Nephron progenitor cell (in vitro differentiated cells): ENCODE measurements at regions not wholly inside any gene's neighbourhood (a gene's known extent, or its start where the extent isn't known, plus 50 kb on each side); places are given as distances from the start of the nearest gene placed in this dataset.

Source experiments
- DNase-seq: peaks from one replicate; pipeline ENCODE4 v3.0.0; 2021
- H3K27ac Mint-ChIP-seq: 2 replicates; pipeline ENCODE4 v1.8.0; 2021; ENCODE audit warnings: mild to moderate bottlenecking, moderate library complexity, mixed read lengths
- H3K27me3 Mint-ChIP-seq: 2 replicates; pipeline ENCODE4 v1.8.0; 2021; ENCODE audit warnings: mild to moderate bottlenecking, low read depth, mixed read lengths; ENCODE audit not compliant: poor library complexity
- H3K36me3 Mint-ChIP-seq: 2 replicates; pipeline ENCODE4 v1.8.0; 2021; ENCODE audit warnings: low read depth, mixed read lengths
- H3K4me1 Mint-ChIP-seq: 2 replicates; pipeline ENCODE4 v1.8.0; 2021; ENCODE audit warnings: mixed read lengths
- H3K4me3 Mint-ChIP-seq: 2 replicates; pipeline ENCODE4 v1.8.0; 2021; ENCODE audit warnings: mild to moderate bottlenecking, moderate library complexity, mixed read lengths
- H3K9me3 Mint-ChIP-seq: 2 replicates; pipeline ENCODE4 v1.8.0; 2021; ENCODE audit warnings: mild to moderate bottlenecking, moderate library complexity, mixed read lengths
- TF ChIP-seq, protein P1 (sequence below): fragments of 200-600 bp; sonication (generic); IDR thresholded peaks from 2 replicates; pipeline ENCODE4 v1.5.0; 2021; ENCODE audit warnings: antibody characterized with exemption

DNA sequence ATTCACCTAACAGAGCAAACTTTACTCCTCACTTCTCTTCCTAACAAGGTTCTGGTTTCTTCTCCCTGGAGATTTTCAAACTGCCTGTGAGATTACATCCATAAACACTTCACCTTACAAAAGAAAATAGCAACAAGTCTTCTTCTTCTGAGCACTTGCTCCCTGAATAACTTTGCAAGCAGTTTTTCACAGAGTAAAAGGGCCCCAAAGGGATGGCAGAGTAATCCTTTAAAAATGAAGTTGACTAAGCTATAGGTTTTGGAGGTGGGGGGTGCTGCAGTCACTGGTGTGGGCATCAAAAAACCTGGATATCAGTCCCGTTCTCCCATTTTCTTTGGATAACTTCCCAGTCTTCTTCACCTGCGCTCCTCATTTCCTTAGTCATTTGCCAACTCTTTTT is 484.9 kb downstream of the MIAT start:
- no peak overlapping the region for H3K27ac Mint-ChIP-seq
- H3K4me1 Mint-ChIP-seq: peaks cover 28% of the 10 kb centered on the region
- H3K27me3 Mint-ChIP-seq: peaks cover 59% of the 10 kb centered on the region
- no peaks in the 10 kb centered on the region for H3K9me3 Mint-ChIP-seq
- TF ChIP-seq, protein P1, sequence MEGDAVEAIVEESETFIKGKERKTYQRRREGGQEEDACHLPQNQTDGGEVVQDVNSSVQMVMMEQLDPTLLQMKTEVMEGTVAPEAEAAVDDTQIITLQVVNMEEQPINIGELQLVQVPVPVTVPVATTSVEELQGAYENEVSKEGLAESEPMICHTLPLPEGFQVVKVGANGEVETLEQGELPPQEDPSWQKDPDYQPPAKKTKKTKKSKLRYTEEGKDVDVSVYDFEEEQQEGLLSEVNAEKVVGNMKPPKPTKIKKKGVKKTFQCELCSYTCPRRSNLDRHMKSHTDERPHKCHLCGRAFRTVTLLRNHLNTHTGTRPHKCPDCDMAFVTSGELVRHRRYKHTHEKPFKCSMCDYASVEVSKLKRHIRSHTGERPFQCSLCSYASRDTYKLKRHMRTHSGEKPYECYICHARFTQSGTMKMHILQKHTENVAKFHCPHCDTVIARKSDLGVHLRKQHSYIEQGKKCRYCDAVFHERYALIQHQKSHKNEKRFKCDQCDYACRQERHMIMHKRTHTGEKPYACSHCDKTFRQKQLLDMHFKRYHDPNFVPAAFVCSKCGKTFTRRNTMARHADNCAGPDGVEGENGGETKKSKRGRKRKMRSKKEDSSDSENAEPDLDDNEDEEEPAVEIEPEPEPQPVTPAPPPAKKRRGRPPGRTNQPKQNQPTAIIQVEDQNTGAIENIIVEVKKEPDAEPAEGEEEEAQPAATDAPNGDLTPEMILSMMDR: no peak
- H3K4me3 Mint-ChIP-seq: no peak overlapping the region
- DNase-seq: no peak
- no peaks in the 10 kb centered on the region for H3K36me3 Mint-ChIP-seq

DNA sequence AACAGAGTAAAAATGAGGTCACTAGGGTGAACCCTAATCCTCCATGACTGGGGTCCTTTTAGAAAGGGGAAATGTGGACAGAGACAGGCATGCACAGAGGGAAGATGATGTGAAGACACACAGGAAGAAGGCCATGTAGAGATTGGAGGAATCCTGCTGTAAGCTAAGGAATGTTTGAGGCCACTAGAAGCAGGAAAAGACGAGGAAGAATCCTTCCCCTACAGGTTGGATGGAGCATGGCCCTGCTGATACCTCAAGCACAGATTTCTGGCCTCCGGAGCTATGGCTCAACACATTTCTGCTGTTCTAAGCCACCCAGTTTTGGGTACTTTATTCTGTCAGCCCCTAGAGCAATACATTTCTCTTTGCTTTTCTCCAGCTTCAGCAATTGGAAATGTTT is 486.9 kb downstream of the MIAT start:
- Mint-ChIP-seq H3K4me3 (no peak overlapping the region), H3K27me3 (peaks cover 58% of the 10 kb centered on the region), H3K27ac (no peak overlapping the region), H3K9me3 (no peaks in the 10 kb centered on the region), H3K36me3 (no peaks in the 10 kb centered on the region), H3K4me1 (peaks cover 19% of the 10 kb centered on the region)
- TF ChIP-seq, protein P1: no peak
- no peak for DNase-seq

GRCh38 chr22:27146866-27147633 is 489.7 kb downstream of the MIAT start:
- H3K9me3 Mint-ChIP-seq: peaks cover 2% of the 10 kb centered on the region
- TF ChIP-seq, protein P1: no peak
- DNase-seq: no peak
- no peak overlapping the region for H3K27ac Mint-ChIP-seq
- H3K27me3 Mint-ChIP-seq: peaks cover 51% of the 10 kb centered on the region
- H3K36me3 Mint-ChIP-seq: no peaks in the 10 kb centered on the region
- peaks cover 21% of the 10 kb centered on the region for H3K4me1 Mint-ChIP-seq
- H3K4me3 Mint-ChIP-seq: no peak overlapping the region

GRCh38 chr22:27148055-27148454 is 490.7 kb downstream of the MIAT start:
- Mint-ChIP-seq H3K27me3 (peaks cover 41% of the 10 kb centered on the region), H3K4me3 (no peak overlapping the region), H3K4me1 (peaks cover 21% of the 10 kb centered on the region), H3K36me3 (no peaks in the 10 kb centered on the region), H3K9me3 (peaks cover 12% of the 10 kb centered on the region), H3K27ac (no peak overlapping the region)
- TF ChIP-seq, protein P1: no peak
- no peak for DNase-seq

DNA sequence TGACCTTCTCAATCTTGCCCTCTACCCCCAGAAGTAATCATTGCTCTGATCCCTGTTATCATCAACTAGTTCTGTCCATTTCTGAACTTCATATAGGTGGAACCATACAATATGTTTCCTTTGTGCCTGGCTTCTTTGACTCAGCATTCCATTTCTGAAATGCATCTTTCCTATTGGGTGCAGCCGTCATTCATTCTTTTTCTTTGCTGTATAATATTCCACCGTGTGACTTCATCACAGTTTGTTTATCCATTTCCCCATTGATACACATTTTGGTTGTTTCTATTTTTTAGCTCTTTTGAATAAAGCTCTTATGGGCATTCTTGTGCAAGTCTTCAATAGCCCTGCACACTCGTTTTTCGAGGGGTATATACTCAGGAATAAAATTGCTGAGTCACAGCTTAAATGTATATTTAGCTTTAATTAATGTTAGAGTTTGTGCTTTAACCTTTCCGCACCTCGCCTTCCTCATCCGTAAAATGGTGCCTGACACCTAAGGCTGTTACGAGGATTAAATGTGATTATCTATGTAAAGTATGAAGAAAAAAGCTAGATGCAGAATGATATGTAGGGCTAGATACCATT is 491.6 kb downstream of the MIAT start:
- H3K4me1 Mint-ChIP-seq: peaks cover 21% of the 10 kb centered on the region
- H3K9me3 Mint-ChIP-seq: peaks cover 18% of the 10 kb centered on the region
- DNase-seq: no peak
- H3K27me3 Mint-ChIP-seq: peaks cover 34% of the 10 kb centered on the region
- TF ChIP-seq, protein P1: no peak
- H3K4me3 Mint-ChIP-seq: no peak overlapping the region
- H3K36me3 Mint-ChIP-seq: no peaks in the 10 kb centered on the region
- H3K27ac Mint-ChIP-seq: no peak overlapping the region
